ENCODE measurements at regions not wholly inside any gene's neighbourhood (a gene's known extent, or its start where the extent isn't known, plus 50 kb on each side); places are given as distances from the start of the nearest gene placed in this dataset.
A peak's percentile ranks its signal among the peaks of the same experiment; 100 is the strongest.

DNA sequence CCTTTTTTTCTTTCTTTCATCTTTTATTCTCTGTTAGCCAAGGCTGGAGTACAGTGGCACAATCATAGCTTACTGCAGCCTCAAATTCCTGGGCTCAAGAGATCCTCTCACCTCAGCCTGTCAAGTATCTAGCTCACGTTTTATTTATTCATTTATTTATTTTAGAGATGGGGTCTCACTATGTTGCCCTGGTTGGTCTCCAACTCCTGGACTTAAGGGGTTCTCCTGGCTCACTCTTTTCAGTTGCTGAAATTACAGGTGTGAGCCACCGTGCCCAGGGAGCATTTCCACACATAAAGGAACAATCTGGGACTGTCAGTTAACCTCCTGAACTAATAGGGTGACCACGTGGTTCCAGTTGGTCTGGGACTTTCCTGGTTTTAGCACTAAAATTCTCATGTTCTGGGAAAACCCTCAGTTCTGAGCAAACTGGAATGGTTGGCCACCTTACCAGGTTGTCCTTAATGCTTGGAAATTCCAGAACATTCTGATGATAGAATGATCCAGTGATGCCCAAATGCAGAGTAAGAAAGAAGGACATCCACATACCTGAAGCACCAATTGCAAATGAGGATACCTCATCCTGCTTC lies 105.5 kb upstream of the ZNF217 start:
- TF ChIP-seq, protein P1, sequence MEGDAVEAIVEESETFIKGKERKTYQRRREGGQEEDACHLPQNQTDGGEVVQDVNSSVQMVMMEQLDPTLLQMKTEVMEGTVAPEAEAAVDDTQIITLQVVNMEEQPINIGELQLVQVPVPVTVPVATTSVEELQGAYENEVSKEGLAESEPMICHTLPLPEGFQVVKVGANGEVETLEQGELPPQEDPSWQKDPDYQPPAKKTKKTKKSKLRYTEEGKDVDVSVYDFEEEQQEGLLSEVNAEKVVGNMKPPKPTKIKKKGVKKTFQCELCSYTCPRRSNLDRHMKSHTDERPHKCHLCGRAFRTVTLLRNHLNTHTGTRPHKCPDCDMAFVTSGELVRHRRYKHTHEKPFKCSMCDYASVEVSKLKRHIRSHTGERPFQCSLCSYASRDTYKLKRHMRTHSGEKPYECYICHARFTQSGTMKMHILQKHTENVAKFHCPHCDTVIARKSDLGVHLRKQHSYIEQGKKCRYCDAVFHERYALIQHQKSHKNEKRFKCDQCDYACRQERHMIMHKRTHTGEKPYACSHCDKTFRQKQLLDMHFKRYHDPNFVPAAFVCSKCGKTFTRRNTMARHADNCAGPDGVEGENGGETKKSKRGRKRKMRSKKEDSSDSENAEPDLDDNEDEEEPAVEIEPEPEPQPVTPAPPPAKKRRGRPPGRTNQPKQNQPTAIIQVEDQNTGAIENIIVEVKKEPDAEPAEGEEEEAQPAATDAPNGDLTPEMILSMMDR (IDR thresholded peaks at IDR 0.05; ENCODE audit: insufficient read depth, low read depth, low read length, missing control alignments), result no peak
- H3K4me3 ChIP-seq (ENCODE audit: low read length), result no peak overlapping the region
- no peak for DNase-seq (ENCODE audit: low read depth)

DNA sequence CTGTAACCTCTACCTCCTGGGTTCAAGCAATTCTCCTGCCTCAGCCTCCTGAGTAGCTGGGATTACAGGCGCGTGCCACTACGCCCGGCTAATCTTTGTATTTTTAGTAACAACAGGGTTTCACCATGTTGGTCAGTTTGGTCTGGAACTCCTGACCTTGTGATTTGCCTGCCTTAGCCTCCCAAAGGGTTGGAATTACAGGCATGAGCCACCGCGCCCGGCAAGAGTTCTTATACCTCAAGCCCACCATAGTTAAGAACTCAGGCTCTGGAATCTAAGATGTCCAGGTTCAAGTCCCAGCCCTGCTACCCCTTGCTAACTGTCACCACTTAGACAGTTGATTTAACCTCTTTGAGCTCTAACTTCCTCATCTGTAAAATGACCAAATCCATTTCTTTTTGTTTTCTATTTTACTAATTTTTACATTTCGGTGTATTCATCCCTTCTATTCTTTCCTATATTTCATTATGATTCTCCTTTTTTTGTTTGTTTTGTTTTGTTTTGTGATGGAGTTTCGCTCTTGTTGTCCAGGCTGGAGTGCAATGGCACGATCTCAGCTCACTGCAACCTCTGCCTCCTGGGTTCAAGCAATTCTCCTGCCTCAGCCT lies 104.8 kb upstream of the ZNF217 start:
- TF ChIP-seq, protein P1 (IDR thresholded peaks at IDR 0.05; ENCODE audit: insufficient read depth, low read depth, low read length, missing control alignments), result no peak
- no peak overlapping the region for H3K4me3 ChIP-seq (ENCODE audit: low read length)
- DNase-seq (ENCODE audit: low read depth), result no peak

DNA sequence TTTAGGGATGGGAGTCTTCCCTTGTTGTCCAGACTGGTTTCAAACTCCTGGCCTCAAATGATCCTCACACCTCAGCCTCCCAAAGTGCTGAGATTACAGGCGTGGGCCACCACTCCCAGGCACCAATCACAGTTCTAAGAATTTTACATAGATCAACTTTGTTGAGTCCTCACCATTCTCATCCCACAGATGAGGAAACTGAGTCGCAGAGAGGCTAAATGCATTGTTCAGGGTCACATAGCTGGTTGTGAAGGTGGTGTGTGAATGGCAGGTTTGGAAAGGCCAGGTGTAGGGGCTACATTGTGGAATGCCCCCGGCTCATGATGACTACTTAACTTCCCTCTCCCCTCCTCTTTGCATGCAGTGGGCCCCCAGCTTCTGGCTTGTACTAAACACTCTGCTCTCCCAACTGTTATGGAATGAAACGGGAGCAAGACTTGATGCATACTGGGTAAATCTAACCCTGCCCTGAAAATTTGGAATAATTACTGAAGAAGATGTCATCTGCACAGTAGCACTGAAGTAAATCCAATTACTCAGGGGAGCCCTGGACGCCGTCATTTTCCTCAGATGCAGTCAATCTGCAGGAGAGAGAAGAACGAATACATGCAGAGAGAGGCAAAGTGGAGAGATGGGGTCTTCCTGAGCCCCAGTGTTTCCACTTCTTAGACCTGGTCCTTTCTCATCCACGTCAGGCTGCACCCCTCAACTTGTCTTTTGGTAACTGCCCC lies 102.3 kb upstream of the ZNF217 start:
- H3K4me3 ChIP-seq (ENCODE audit: low read length), result no peak overlapping the region
- TF ChIP-seq, protein P1 (IDR thresholded peaks at IDR 0.05; ENCODE audit: insufficient read depth, low read depth, low read length, missing control alignments), result no peak
- no peak for DNase-seq (ENCODE audit: low read depth)

DNA sequence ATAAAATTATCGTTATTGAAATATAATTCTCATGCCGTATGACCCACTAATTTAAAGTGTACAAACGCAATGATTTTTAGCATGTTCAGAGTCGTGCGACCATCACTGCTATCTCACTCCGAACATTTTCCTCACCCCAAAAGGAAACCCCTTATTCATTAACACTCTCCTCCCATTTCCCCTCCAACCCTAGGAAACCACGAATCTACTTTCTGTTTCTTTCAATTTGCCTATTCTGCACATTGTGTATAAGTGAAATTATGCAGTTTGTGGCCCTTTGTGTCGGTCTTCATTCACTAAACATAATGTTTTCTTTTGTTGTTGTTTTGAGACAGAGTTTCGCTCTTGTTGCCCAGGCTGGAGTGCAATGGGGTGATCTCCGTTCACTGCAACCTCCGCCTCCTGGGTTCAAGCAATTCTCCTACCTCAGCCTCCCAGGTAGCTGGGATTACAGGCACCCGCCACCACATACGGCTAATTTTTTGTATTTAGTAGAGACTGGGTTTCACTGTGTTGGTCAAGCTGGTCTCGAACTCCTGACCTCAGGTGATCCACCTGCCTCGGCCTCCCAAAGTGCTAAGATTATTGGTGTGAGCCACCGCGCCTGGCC lies 99.7 kb upstream of the ZNF217 start:
- no peak overlapping the region for H3K4me3 ChIP-seq (ENCODE audit: low read length)
- no peak for DNase-seq (ENCODE audit: low read depth)
- TF ChIP-seq, protein P1 (IDR thresholded peaks at IDR 0.05; ENCODE audit: insufficient read depth, low read depth, low read length, missing control alignments), result no peak

DNA sequence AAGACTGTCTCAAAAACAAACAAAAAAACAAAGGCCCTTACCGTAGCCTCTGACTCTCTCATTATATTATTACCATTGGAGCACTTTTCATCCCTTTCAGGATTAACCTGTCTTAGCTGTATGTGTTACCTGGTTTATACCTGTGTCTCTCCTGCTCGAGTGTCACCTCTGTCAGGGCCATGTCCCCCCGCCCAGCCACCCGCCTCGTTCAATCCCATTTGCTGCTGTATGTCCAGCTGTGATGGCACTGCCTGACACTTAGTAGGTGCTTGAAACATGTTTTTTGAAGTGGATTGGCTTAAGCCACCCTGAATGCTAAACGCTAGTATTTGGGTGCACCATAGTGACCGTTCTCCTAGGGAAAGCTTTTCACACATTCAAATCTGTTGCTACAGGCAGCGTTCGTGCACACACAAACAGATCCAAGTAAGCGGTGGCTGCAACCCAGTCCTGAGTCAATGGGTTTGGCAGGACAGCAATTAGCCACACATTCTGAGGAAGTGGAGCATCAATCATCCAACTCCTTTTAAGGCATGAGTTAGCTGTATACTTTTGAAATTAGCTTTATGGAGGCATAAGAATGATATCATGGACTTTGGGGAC lies 98.9 kb upstream of the ZNF217 start:
- TF ChIP-seq, protein P1 (IDR thresholded peaks at IDR 0.05; ENCODE audit: insufficient read depth, low read depth, low read length, missing control alignments), result no peak
- DNase-seq (ENCODE audit: low read depth), result peak; percentile 63
- H3K4me3 ChIP-seq (ENCODE audit: low read length), result no peak overlapping the region

DNA sequence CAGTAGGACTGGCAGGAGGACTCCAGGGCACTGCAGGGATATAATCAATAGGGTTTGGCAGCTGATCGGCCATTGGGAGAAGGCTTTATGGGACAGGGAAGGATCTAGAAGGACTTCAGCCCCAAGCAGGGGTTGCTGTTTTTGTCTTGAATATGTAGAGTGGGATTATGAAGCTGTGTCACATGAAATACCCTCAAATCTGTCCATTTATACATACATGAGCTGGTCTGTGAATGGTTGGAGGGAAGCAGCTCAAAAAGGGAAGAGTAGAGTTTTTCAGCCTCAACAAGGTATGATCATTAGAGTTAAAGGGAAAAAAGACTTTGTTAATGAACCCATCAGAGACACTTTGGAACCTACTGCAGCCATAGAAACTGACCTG lies 98.2 kb upstream of the ZNF217 start:
- no peak overlapping the region for H3K4me3 ChIP-seq (ENCODE audit: low read length)
- no peak for DNase-seq (ENCODE audit: low read depth)
- TF ChIP-seq, protein P1 (IDR thresholded peaks at IDR 0.05; ENCODE audit: insufficient read depth, low read depth, low read length, missing control alignments), result no peak
